HG02798 (cell line): ENCODE measurements at regions not wholly inside any gene's neighbourhood (a gene's known extent, or its start where the extent isn't known, plus 50 kb on each side); places are given as distances from the start of the nearest gene placed in this dataset.
"Not testable (repeated sequence)": the region's sequence is repeated elsewhere in the genome, so short reads cannot be mapped to it uniquely, and the experiment has no call there.

Source experiments
- ATAC-seq: cut with Tn5 transposase; IDR thresholded peaks from one replicate; pipeline ENCODE4 v1.9.1; 2021; ENCODE audit warnings: mild to moderate bottlenecking; ENCODE audit not compliant: unreplicated experiment, poor library complexity

DNA sequence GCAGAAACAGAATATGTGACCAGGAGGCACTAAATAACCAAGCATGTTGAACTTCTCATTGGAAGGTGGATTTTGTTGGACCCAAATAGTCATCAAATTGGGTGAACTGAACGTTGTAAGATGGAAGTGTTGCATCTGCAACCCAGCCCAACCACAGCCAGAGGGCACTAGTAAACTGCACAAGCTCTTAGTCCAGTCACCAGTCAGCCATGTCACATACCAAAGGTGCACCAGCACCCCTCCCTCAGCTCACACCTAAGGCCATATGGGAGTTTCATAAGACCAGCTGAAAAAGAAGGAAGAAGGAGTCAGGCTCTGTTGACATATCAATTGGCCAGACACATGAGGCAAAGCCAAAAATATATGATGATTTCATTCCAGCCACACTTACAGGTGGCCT, 481.7 kb upstream of the NR5A2 start:
- peak; percentile 47 for ATAC-seq

DNA sequence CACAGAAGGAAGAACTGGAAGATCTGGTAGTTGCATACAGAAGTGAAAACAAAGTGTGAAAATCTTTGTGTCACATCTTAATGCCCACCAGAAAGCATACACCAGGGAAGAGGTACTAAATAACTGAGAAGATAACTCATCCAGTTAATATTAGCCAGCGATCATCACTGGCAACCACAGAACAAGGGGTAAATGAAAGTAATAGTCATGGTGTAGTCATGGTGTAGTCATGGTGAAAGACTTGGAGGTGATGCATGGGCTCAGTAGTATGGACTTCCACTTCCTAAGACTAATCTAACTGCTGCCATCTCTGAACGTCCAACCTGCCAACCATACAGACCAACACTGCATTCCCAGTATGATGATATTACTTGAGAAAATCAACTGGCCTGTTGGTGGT, 481.2 kb upstream of the NR5A2 start:
- ATAC-seq: peak; percentile 58

DNA sequence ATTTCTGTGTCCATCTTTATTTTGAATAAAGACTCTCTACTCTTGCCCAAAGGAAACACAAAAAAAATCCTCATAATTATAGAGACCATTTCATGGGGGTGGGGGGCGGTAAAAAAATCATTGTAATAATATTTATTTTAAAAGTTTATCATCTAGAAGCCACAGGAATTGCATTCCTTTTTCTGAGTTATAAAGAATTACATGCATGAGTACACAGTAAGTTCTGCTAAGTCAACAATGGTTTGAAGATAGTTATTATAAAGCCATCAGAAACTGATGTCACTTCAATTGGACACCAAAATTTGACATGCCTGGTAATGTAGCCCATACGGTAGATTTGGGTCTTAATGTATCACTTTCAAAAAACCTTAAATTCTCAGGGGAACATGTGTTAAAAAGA, 478.1 kb upstream of the NR5A2 start:
- no peak for ATAC-seq

DNA sequence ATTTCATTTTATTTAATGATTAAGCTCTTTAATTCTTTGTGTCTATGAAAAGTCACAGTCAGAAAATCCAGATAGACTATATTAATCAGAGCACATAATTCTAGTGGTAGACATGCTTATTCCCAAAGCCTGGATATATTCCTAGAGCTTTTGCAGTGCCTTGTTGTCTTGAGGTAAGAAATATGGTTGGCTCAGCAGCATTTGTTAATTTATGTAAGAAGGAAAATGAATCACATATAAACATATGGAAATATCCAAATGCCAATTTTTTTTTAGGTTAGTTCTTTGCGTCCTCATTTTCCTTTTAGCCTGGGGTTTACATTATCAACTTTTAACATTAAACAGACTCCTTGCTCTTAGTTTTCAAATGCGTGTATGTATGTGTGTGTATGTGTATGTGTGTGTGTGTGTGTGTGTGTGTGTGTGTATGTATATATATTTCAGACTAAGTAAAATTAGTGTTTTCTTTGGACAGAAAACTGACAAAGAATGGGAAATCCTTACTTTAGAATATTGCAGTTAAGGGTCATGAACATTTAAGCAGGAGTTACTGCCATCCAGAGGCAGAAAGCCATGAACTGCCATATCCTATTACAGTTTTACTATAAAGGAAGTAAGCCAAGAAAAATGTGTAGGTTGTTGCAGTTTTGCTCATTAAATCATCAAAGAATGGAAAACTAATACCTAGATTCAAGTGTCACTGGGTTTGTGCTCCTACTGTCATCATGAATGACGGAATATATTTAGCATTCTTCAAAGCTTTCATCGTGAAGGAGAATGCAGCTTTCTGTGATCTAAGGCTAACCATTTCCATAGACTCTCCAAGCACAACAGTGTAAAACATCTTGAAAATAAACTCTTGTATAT, 477.1 kb upstream of the NR5A2 start:
- no peak for ATAC-seq

DNA sequence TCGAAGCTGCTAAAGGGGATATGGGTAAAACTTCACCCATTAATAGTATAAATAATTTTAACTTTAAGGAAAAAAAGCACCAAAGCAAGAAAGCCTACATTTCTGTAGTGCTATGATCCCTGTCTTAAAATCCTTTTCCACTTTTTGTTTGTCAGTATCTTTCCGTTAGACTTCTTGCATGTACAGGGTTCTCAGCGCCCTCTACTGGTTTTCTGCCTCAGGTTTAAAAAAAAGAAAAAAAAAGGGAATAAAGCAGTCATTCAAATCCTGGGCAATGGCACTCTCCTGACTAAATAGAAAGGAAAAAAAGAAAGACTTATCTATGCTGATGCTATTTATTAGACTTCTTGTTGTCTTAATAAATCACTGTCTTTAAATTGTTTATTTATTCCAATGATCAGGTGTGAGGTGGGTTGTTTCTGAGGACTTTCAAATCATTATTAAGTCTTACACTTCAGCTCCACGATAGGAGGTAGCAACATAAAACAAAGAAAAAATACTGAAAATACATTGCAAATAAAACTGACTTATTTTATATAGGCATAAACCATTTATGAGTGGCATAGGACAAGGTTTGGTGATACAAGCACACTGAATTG, 475.4 kb upstream of the NR5A2 start:
- ATAC-seq: no peak

DNA sequence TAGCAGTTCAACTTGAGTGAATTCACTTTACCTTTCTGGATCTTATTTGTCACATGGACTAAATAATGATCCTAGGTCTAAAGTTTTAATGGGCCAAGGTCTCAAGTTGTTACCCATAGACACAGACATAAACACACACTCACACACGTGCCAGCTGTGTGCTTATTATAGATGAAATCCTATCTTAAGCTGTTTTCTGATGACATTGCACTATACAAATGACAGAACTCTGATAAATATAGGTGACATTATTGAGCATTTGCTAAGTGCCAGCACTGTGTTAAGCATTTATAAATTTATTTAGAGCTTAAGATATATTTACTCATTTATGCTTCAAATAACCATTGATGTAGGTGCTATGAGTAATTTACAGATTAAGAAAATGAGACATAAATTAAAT, 474.4 kb upstream of the NR5A2 start:
- no peak for ATAC-seq

DNA sequence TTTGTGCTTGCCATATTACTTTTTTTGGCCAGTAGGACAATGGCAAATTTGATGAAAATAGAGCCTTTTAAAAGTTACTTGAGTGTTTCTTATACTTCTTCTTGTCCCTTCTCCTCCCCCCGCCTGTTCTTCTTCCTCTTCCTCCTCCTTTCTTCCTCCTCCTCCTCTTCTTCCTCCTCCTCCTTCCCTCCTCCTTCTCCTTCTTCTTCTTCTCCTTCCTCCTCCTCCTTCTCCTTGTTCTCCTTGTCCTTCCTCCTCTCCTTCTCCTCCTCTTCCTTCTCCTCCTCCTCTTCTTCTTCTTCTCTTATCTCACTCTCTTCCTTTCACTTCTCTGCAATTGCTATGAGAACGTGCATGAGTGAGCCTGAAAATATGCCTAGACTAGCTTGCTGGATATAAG, 466.2 kb upstream of the NR5A2 start:
- no peak for ATAC-seq

DNA sequence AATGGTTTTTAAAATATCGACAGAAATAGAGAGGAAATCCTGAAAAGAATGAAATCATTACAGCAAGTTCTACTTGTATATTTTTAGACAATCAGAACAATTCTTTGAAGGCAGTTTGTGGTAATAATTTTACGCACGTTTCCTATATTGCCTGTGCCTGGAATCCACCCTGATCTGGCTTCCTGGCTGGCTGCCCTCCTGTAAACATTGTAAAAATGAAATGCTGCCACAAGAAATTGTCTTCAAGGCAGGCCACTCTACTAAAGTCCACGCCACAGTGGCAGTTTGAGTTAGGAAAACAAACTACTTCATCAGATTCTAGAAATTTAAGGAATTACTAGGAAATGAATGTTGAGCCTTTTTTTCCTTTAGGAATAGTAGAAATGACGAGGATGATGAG, 454.5 kb upstream of the NR5A2 start:
- no peak for ATAC-seq

DNA sequence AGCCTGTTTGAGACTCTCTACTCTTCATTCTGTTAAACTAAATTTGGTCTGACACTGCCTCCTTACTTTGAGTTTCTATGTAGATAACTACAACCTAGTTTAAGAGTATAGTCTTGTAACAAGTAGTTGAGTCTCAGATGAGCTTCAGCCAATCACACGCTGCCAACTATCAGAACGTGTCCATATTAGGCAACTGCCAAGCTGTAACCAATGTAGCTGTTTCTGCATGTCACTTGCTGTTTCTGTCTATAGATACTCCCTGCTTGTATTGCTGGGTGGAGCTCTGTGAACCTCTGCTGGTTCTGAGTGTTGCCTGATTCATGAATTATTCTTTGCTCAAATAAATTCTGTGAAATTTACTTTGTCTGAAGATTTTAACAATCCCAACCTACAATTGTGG, 452.6 kb upstream of the NR5A2 start:
- peak; percentile 56 for ATAC-seq

DNA sequence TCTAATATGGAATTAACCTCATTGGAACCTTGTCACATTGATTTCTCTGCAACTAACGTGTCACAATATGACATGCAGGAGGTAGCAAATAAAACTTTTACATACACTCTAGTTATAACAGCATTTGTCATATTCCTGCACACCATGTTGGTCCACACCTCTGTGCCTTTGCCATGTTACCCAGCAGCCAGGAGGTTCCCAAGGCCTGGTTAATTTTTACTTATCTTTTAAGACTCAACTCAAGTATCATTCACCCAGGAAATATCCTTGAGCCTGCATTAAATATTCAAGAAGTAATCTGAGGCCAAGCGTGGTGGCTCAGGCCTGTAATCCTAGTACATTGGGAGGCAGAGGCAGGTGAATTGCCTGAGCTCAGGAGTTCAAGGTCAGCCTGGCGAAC, 447.2 kb upstream of the NR5A2 start:
- no peak for ATAC-seq

DNA sequence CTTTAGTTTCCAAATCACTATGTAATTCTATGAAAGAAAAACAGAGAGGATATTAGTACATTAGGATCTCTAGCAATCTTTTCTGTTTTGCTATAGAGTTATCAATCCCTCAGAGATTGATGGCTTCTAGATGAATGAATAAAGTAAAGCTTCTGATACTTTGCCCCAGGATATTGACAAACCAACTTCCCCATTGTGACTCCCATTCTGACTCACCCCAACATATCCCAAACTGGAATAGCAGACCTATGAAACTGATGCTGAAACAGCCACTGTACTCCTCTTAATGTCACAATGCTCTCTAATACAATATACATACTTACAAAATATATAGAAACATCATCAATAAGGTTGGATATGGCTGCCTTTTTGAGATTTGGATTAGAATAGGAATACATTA, 442.1 kb upstream of the NR5A2 start:
- ATAC-seq: no peak

DNA sequence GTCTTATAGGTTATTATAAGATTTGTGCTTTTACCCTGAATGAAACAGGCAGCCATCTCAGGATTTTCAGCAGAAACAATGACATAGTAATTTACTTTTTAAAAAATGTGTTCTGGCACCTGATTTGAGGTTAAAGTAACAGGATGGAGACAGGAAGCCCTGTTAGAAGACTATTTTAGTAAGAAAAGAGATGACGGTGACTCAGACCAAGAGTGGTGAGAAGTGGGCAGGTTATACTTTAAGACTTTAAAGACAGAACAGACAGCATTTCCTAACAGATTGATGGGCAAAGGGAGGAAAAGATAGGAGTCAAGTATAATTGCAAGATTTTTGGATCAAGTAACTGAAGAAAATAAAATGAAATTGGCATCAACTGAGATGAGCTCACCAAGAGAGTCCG, 436.8 kb upstream of the NR5A2 start:
- peak; percentile 56 for ATAC-seq

DNA sequence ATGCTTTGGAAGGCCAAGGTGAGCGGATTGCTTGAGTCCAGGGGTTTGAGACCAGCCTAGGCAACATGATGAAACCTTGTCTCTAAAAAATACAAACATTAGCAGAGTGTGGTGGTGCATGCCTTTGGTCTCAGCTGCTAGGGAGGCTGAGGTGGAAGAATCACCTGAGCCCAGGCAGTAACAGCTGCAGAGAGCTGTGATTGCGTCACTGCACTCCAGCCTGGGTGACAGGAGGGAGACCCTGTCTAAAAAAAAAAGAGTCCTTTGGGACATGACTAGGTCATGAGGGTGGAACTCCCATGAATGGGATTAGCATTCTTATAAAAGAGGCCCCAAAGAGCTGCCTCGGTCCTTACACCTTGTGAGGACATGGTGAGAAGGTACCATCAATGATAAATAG, 436.0 kb upstream of the NR5A2 start:
- no peak for ATAC-seq

DNA sequence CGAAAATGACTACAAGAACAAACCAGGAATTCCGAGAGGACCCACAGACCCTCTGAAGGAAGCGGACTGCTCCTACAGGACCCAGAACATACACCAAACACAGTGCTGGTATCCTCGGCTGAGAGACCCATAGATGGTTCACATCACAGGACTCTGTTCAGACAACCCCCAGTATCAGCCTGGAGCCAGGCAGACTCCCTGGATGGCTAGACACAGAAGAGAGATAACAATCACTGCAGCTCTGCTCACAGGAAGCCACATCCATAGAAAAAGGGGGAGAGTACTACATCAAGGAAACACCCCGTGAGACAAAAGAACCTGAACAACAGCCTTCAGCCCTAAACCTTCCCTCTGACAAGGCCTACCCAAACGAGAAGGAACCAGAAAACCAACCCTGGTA, 434.0 kb upstream of the NR5A2 start:
- no peak for ATAC-seq

DNA sequence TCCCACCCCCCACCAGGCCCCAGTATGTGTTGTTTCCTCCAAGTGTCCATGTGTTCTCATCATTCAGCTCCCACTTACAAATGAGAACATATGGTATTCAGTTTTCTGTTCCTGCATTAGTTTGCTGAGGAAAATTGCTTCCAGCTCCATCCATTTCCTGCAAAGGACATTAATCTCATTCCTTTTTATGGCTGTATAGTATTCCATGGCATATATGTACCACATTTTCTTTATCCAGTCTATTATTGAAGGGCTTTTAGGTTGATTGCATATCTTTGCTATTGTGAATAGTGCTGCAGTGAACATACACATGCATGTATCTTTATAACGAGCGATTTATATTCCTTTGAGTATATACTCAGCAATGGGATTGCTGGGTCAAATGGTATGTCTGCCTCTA, 431.1 kb upstream of the NR5A2 start:
- ATAC-seq: not testable (repeated sequence)

DNA sequence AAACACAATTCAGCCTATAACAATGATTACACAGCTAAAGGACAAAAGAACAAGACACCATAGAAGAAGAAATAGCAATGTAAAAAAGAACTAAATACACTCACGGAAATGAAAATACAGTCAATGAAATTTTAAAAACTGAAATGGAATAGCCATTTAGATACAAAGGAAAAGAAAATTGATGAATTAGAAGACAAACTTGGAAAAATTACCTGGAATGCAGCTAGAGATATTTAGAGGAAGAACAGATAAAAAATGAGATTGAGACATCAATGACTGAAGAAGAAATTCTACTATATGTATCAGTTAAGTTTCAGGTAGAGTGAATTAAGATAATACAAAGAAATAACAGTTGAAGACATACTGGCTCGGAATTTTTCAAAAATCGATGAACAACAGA, 430.4 kb upstream of the NR5A2 start:
- no peak for ATAC-seq

DNA sequence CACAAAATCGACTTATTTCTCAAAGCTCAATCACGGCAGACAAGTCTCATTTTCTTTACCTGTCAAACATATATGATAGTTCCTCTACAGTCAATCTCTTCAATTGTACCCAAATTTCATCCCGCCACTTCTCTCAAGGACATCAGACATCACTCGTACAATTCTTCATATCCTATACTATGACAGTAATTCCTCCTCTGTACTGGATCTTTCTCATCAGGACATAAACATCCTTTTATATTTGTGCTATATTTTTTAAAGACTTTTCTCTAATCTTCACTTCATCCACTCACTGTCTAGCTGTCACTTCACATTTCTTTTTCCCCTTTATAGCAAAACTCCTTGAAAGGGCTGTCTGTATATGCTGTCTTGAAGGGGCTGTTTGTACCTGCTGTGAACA, 419.1 kb upstream of the NR5A2 start:
- ATAC-seq: no peak

DNA sequence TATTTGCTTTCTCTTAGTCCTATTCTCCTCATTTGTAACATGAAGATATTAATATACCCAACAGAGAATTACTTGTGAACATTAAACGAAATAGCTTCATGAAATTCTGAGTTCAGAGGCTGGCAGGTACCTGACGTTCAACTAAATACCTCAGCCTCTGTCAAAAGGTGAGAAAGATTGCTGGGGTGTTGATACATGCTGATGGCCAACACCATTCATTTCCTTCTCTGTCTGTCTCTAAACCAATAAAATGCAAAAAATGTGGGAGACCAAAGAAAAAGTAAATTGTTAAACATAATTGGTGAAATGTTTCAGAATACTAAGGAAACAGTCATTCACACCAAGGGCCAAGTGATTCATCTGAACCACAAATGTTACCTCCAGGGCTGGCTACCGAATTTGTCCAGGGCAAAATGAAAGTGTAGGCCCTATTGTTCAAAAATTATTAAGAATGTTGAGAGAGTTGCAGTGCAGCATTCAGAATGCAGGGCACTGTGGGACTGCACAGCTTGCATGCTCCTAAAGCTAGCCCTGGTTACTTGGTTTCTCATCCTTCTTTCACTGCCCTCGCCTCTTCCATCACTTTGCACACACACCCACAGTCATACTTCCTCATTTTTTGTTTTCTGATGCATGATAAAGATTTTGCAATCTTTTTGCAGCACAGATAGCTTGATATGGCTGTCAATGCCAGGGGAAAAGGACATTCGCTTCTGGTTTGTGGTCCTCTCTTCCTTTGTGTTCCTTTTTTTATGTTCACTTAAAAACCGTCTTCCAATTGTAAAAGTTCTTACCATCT, 414.3 kb upstream of the NR5A2 start:
- ATAC-seq: no peak

DNA sequence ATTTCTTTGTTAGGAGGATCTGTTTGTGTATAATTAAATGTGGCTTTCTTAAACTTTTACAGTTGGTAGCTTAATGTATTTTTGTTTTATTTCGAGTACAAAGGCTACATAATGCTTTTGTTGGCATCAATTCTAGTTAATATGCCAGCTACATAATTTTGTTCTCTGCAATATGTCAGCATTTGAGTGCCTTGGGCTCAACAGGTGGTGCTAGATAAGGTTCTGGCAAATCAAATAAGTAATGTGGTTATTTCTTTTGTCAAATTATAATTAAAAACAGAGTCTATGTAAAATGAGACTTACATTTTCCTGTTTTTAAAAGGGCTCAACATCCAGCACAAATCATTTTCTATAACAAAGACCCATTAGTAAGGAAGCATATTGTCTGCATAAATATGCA, 410.6 kb upstream of the NR5A2 start:
- ATAC-seq: no peak

DNA sequence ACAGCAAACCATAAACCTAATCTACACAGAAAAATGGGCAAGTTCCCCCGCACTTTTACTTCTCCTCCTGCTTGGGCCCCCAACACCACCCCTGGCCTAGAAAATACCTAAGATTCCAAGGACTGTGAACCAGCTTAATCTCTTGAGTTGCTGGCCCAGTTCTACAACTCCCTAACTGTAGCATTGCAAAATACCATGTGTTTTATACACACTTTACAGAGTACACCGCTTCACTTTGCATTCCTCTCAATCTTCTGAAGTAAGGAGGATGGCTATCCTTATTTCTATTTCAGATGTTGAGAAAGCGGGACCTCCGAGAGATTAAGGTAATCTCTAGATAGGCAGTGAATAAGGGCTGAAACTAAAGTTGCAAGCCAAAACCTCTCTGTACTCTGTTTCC, 408.3 kb upstream of the NR5A2 start:
- no peak for ATAC-seq

DNA sequence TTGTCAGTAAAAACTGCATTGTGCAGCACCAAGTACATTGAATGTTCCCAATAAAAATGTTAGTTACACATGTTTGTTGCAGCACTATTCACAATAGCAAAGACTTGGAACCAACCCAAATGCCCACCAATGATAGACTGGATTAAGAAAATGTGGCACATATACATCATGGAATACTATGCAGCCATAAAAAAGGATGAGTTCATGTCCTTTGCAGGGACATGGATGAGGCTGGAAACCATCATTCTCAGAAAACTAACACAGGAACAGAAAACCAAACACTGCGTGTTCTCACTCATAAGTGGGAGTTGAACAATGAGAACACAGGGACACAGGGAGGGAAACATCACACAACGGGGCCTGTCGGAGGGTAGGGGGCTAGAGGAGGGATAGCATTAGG, 401.3 kb upstream of the NR5A2 start:
- not testable (repeated sequence) for ATAC-seq
